Body of pancreas (tissue), 4 donors: ENCODE measurements at regions not wholly inside any gene's neighbourhood (a gene's known extent, or its start where the extent isn't known, plus 50 kb on each side); places are given as distances from the start of the nearest gene placed in this dataset.

Experiments
- CTCF ChIP-seq, 7 experiments: fragments of 450-650 bp in 4 of 7; fragments of 200-600 bp in 3 of 7; sonication (generic) in 3 of 7; IDR thresholded peaks; one replicate each; pipeline ENCODE4 v1.5.1; 2016 to 2019; ENCODE audit warnings: antibody characterized with exemption in 7 of 7
- POLR2A ChIP-seq, 3 donors: fragments of 450-650 bp; IDR thresholded peaks; one replicate each; pipeline ENCODE4 v1.6.1; 2016; ENCODE audit warnings: antibody characterized with exemption in 3 of 3, mild to moderate bottlenecking in 2 of 3

GRCh38 chr11:133605482-133605881 lies 73.2 kb upstream of the OPCML start:
- TF ChIP-seq CTCF (IDR thresholded peaks at IDR 0.05) (no peak), POLR2A (IDR thresholded peaks at IDR 0.05) (no peak)
